ENCODE measurements at regions not wholly inside any gene's neighbourhood (a gene's known extent, or its start where the extent isn't known, plus 50 kb on each side); places are given as distances from the start of the nearest gene placed in this dataset.

DNA sequence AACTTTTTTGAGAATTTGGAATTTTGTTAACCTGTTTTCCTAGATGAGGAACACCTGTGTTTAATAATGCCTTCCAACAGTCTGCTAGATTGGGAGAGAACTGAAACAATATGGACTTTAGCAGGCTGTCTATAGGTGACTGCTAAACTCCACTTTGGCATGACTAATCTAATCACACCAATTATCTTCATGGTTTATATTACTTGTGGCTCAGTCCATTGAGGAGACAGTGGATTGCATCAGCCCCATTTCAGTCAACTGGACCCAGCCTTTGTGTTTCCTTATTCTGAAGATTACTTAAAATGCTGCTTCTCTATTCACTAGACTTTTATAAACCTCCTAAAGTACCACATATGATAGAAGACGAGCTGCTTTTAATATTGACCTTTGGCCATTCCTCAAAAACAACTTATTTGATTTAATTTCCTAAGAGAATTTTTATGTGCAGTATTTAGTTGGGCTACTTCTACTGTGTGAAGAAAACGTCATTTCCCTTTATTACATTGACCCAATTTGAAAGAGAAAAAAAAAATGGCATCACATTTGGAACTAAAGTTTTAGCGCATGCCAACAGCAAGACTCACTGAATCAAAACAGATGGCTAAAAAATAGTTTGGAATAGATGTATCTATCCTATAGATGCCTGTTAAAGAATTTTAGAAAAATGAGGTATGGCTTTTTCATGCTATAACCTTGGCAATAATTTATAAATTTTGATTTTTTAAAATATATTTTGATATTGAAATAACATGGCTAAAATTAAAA lies 295.8 kb downstream of the NDFIP2 start:
- no peak overlapping the region for H3K27ac ChIP-seq
- peaks cover 4% of the 10 kb centered on the region; the same call in 1 of the 2 replicates for H3K9me3 ChIP-seq (ENCODE audit: insufficient read depth, low read depth)
- peaks cover 18% of the 10 kb centered on the region for H3K4me1 ChIP-seq (replicated peaks; ENCODE audit: insufficient read depth)
- BruUV-seq (replicated peaks) = no TSS peak
- no peaks in the 10 kb centered on the region for H4K20me1 ChIP-seq (ENCODE audit: insufficient read depth)
- no peak overlapping the region for H2AFZ ChIP-seq
- ChIA-PET CTCF (no interaction called here), POLR2A (ENCODE audit: unreplicated experiment) (interaction anchor here (0.7 kb wide), 1 partner anchor 31 kb away, joined by 3 read pairs; no protein-coding TSS in a partner anchor)
- H3F3A ChIP-seq (ENCODE audit: insufficient read depth, low read depth) = no peaks in the 10 kb centered on the region
- intact Hi-C loops (cut with micrococcal nuclease; ENCODE audit: unreplicated experiment) = loop anchor here (1.0 to 10.0 kb wide), 7 partner anchors 96 to 588 kb away; no protein-coding TSS in a partner anchor
- H3K27me3 ChIP-seq (ENCODE audit: insufficient read depth, low read depth) = no peaks in the 10 kb centered on the region
- DNase-seq = no peak
- no peak overlapping the region for H3K4me3 ChIP-seq
- H3K79me2 ChIP-seq (ENCODE audit: low read depth) = no peaks in the 10 kb centered on the region
- H3K36me3 ChIP-seq (ENCODE audit: low read depth) = no peaks in the 10 kb centered on the region
- TF ChIP-seq, protein P1, sequence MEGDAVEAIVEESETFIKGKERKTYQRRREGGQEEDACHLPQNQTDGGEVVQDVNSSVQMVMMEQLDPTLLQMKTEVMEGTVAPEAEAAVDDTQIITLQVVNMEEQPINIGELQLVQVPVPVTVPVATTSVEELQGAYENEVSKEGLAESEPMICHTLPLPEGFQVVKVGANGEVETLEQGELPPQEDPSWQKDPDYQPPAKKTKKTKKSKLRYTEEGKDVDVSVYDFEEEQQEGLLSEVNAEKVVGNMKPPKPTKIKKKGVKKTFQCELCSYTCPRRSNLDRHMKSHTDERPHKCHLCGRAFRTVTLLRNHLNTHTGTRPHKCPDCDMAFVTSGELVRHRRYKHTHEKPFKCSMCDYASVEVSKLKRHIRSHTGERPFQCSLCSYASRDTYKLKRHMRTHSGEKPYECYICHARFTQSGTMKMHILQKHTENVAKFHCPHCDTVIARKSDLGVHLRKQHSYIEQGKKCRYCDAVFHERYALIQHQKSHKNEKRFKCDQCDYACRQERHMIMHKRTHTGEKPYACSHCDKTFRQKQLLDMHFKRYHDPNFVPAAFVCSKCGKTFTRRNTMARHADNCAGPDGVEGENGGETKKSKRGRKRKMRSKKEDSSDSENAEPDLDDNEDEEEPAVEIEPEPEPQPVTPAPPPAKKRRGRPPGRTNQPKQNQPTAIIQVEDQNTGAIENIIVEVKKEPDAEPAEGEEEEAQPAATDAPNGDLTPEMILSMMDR (conservative IDR thresholded peaks at IDR 0.05) = no peak
- no peak overlapping the region for H3K4me2 ChIP-seq
- H3K9me2 ChIP-seq (ENCODE audit: insufficient read depth) = no peaks in the 10 kb centered on the region

DNA sequence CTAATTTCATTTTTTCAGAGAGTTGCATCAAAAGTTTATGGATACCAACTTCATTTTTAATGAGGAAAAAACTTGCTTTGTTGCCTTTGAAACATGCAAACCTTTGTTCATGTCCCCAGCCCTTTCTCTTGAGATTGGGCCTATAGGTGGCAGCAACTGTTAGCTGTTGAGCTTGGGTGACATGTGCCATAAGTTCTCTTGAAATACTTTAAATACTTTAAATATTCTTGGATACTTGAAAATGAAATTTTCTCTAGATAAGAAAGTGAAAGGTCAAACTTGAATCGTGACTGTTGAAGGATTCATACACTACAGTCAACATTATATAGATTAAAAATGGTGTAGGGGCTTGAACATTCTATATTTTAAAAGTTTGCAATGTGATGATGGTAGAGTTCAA lies 294.9 kb downstream of the NDFIP2 start:
- H3K9me3 ChIP-seq (ENCODE audit: insufficient read depth, low read depth) = peaks cover 9% of the 10 kb centered on the region; the same call in 1 of the 2 replicates
- peak overlapping the region; percentile 14; the same call in 1 of the 2 replicates for H3K4me2 ChIP-seq
- POLR2A ChIA-PET (ENCODE audit: unreplicated experiment) = no interaction called here
- no peaks in the 10 kb centered on the region for H4K20me1 ChIP-seq (ENCODE audit: insufficient read depth)
- no peaks in the 10 kb centered on the region for H3K79me2 ChIP-seq (ENCODE audit: low read depth)
- H3K9me2 ChIP-seq (ENCODE audit: insufficient read depth) = no peaks in the 10 kb centered on the region
- H3K27me3 ChIP-seq (ENCODE audit: insufficient read depth, low read depth) = no peaks in the 10 kb centered on the region
- H3F3A ChIP-seq (ENCODE audit: insufficient read depth, low read depth) = no peaks in the 10 kb centered on the region
- BruUV-seq (replicated peaks) = no TSS peak
- CTCF ChIA-PET = interaction anchor here (0.5 kb wide), 1 partner anchor 115 kb away, joined by 3 read pairs; no protein-coding TSS in a partner anchor
- no peaks in the 10 kb centered on the region for H3K36me3 ChIP-seq (ENCODE audit: low read depth)
- TF ChIP-seq, protein P1 (conservative IDR thresholded peaks at IDR 0.05) = peak; percentile 73
- no peak for TF ChIP-seq EZH2 (IDR thresholded peaks at IDR 0.05; ENCODE audit: low read depth)
- no peak overlapping the region for H2AFZ ChIP-seq
- no peak overlapping the region for H3K4me3 ChIP-seq
- intact Hi-C loops (cut with micrococcal nuclease; ENCODE audit: unreplicated experiment) = loop anchor here (1.0 to 10.0 kb wide), 8 partner anchors 95 to 589 kb away; no protein-coding TSS in a partner anchor
- H3K27ac ChIP-seq = no peak overlapping the region
- peaks cover 18% of the 10 kb centered on the region for H3K4me1 ChIP-seq (replicated peaks; ENCODE audit: insufficient read depth)
- DNase-seq = peak; percentile 54 to 66

GRCh38 chr13:79772811-79773210 lies 291.9 kb downstream of the NDFIP2 start:
- no peaks in the 10 kb centered on the region for H4K20me1 ChIP-seq (ENCODE audit: insufficient read depth)
- H3K27ac ChIP-seq = no peak overlapping the region
- no peak overlapping the region for H3K4me3 ChIP-seq
- POLR2A ChIA-PET (ENCODE audit: unreplicated experiment) = interaction anchor here (0.7 kb wide), 1 partner anchor 314 kb away, joined by 6 read pairs; no protein-coding TSS in a partner anchor
- H3K27me3 ChIP-seq (ENCODE audit: insufficient read depth, low read depth) = no peaks in the 10 kb centered on the region
- H3K9me2 ChIP-seq (ENCODE audit: insufficient read depth) = no peaks in the 10 kb centered on the region
- DNase-seq = no peak
- peaks cover 15% of the 10 kb centered on the region for H3K4me1 ChIP-seq (replicated peaks; ENCODE audit: insufficient read depth)
- H3K4me2 ChIP-seq = no peak overlapping the region
- no peaks in the 10 kb centered on the region for H3K36me3 ChIP-seq (ENCODE audit: low read depth)
- no TSS peak for BruUV-seq (replicated peaks)
- no peaks in the 10 kb centered on the region for H3F3A ChIP-seq (ENCODE audit: insufficient read depth, low read depth)
- H2AFZ ChIP-seq = no peak overlapping the region
- intact Hi-C loops (cut with micrococcal nuclease; ENCODE audit: unreplicated experiment) = loop anchor here (10.0 kb wide), 1 partner anchor 228 kb away; no protein-coding TSS in a partner anchor
- TF ChIP-seq, protein P1 (conservative IDR thresholded peaks at IDR 0.05) = no peak
- TF ChIP-seq EZH2 (IDR thresholded peaks at IDR 0.05; ENCODE audit: low read depth) = no peak
- no peaks in the 10 kb centered on the region for H3K79me2 ChIP-seq (ENCODE audit: low read depth)
- H3K9me3 ChIP-seq (ENCODE audit: insufficient read depth, low read depth) = peaks cover 9% of the 10 kb centered on the region
- CTCF ChIA-PET = no interaction called here
